ENCODE measurements at regions not wholly inside any gene's neighbourhood (a gene's known extent, or its start where the extent isn't known, plus 50 kb on each side); places are given as distances from the start of the nearest gene placed in this dataset.

DNA sequence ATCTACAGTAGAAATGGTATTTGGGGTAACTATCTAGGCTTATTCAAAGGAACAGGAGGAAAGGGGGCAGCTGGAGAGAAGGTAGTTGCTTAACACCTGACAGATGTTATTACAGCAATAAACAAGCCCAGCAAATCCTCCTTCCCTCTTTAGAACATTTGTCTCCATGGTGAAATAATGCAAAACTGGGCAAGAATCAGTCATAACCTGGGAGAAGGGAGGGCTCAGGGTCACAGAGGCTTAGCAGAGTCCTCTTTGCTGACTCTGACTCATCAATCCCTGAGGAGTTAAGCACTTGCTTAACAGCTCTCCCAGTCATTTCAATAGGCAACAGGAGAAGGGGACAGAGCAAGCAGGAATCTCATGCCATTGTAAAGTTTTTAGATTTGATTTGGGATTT is 230.3 kb downstream of the IBTK start:
- Histone ChIP-seq H3K27ac (ENCODE audit: low read length) (no peak overlapping the region), H3K27me3 (ENCODE audit: low read depth, low read length) (no peaks in the 10 kb centered on the region), H3K4me2 (ENCODE audit: low read length) (no peak overlapping the region), H3K9ac (ENCODE audit: low read length) (no peak overlapping the region), H2AFZ (ENCODE audit: low read depth, low read length) (no peak overlapping the region), H4K20me1 (ENCODE audit: insufficient read depth, low read length) (no peaks in the 10 kb centered on the region), H3K4me3 (ENCODE audit: low read length) (no peak overlapping the region), H3K9me3 (ENCODE audit: insufficient read depth, low read length) (no peaks in the 10 kb centered on the region), H3K4me1 (ENCODE audit: low read length) (no peaks in the 10 kb centered on the region), H3K36me3 (replicated peaks; ENCODE audit: low read depth, low read length) (no peaks in the 10 kb centered on the region), H3K79me2 (ENCODE audit: low read length) (no peaks in the 10 kb centered on the region)
- TF ChIP-seq CTCF (IDR thresholded peaks at IDR 0.05; ENCODE audit: low read depth, low read length) (no peak), EZH2phosphoT487 (IDR thresholded peaks at IDR 0.05; ENCODE audit: low read depth) (no peak)

GRCh38 chr6:82015526-82015925 is 232.0 kb downstream of the IBTK start:
- Histone ChIP-seq H2AFZ (ENCODE audit: low read depth, low read length) (no peak overlapping the region), H3K4me3 (ENCODE audit: low read length) (no peak overlapping the region), H4K20me1 (ENCODE audit: insufficient read depth, low read length) (no peaks in the 10 kb centered on the region), H3K27me3 (ENCODE audit: low read depth, low read length) (no peaks in the 10 kb centered on the region), H3K4me1 (ENCODE audit: low read length) (no peaks in the 10 kb centered on the region), H3K9ac (ENCODE audit: low read length) (no peak overlapping the region), H3K4me2 (ENCODE audit: low read length) (no peak overlapping the region), H3K9me3 (ENCODE audit: insufficient read depth, low read length) (no peaks in the 10 kb centered on the region), H3K36me3 (replicated peaks; ENCODE audit: low read depth, low read length) (no peaks in the 10 kb centered on the region), H3K27ac (ENCODE audit: low read length) (no peak overlapping the region), H3K79me2 (ENCODE audit: low read length) (no peaks in the 10 kb centered on the region)
- TF ChIP-seq EZH2phosphoT487 (IDR thresholded peaks at IDR 0.05; ENCODE audit: low read depth) (no peak), CTCF (IDR thresholded peaks at IDR 0.05; ENCODE audit: low read depth, low read length) (no peak)

DNA sequence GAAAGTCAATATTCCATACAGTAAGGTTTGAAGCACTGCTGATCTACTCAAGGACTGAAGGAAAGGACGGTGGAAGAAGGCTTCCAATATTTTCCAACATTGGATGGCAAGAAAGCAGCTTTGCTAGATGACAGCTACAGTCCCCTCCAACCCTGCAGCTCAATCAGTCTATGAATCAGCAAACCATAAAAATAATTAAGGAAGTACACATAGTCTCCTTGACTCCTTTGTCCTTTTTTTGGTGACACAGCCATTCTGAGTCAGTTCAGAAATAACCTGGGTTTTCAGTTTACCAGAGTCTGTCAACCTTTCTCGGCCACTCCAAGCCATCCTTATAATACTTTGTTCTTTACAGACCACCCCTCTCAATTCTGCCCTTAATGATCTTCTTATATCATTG is 232.5 kb downstream of the IBTK start:
- no peaks in the 10 kb centered on the region for H3K79me2 ChIP-seq (ENCODE audit: low read length)
- no peak overlapping the region for H3K27ac ChIP-seq (ENCODE audit: low read length)
- no peak overlapping the region for H3K4me3 ChIP-seq (ENCODE audit: low read length)
- H3K9me3 ChIP-seq (ENCODE audit: insufficient read depth, low read length), result no peaks in the 10 kb centered on the region
- H4K20me1 ChIP-seq (ENCODE audit: insufficient read depth, low read length), result no peaks in the 10 kb centered on the region
- no peaks in the 10 kb centered on the region for H3K4me1 ChIP-seq (ENCODE audit: low read length)
- H3K27me3 ChIP-seq (ENCODE audit: low read depth, low read length), result no peaks in the 10 kb centered on the region
- no peak for TF ChIP-seq CTCF (IDR thresholded peaks at IDR 0.05; ENCODE audit: low read depth, low read length)
- H3K9ac ChIP-seq (ENCODE audit: low read length), result no peak overlapping the region
- no peaks in the 10 kb centered on the region for H3K36me3 ChIP-seq (replicated peaks; ENCODE audit: low read depth, low read length)
- no peak overlapping the region for H3K4me2 ChIP-seq (ENCODE audit: low read length)
- H2AFZ ChIP-seq (ENCODE audit: low read depth, low read length), result no peak overlapping the region

DNA sequence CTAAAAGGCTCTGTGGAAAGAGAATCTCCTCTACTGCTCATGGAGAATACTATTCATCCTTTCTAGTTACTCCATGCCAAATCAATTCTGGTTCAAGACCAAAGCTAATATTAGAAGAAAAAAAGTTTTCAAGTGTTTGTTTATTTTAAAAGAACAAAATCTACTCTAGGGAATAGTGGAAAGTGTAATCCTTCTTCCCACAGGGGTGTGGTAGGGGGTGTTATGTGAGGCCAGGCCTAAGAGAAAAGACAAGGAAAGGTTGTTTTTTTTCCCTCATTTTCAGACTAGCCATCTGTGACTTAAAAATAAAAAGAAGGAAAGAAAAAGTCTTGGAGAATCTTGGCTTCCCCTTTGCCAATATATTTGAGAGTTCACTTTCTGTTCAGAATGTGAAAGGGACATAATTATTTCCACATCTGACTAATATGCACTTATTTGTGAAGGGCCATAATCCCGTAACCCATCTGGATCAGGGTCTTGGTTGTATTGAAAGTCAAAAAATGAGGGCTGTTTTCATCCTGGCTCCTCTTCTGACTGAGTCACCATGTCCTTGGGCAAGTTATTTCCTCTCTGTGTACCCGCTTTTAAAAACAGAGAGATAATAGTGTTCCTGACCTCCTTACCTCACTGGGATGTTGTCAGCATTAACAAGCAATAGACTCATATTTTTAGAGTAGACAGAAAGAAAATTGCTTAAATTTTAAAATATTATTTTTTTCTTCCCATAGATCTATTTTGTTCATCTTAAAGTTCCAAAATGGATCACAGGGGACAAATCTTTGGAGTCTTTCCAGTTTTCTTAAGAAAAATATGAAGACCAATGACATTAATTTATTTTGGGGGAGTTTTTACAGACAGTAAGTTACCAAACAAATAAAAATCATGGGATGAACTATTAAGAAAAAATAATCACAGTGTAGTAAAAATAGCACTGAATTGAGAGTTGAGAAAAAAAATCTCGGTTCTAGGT is 233.7 kb downstream of the IBTK start:
- Histone ChIP-seq H3K4me3 (ENCODE audit: low read length) (no peak overlapping the region), H3K4me2 (ENCODE audit: low read length) (no peak overlapping the region), H3K27ac (ENCODE audit: low read length) (no peak overlapping the region), H3K9me3 (ENCODE audit: insufficient read depth, low read length) (no peaks in the 10 kb centered on the region; the same call in 1 of the 2 replicates), H3K36me3 (replicated peaks; ENCODE audit: low read depth, low read length) (no peaks in the 10 kb centered on the region), H3K27me3 (ENCODE audit: low read depth, low read length) (no peaks in the 10 kb centered on the region), H3K79me2 (ENCODE audit: low read length) (no peaks in the 10 kb centered on the region), H4K20me1 (ENCODE audit: insufficient read depth, low read length) (no peaks in the 10 kb centered on the region), H3K4me1 (ENCODE audit: low read length) (no peaks in the 10 kb centered on the region), H3K9ac (ENCODE audit: low read length) (no peak overlapping the region), H2AFZ (ENCODE audit: low read depth, low read length) (no peak overlapping the region)
- no peak for TF ChIP-seq EZH2phosphoT487 (IDR thresholded peaks at IDR 0.05; ENCODE audit: low read depth)
- TF ChIP-seq CTCF (IDR thresholded peaks at IDR 0.05; ENCODE audit: low read depth, low read length), result no peak
